Ishikawa (cell line): ENCODE measurements at regions not wholly inside any gene's neighbourhood (a gene's known extent, or its start where the extent isn't known, plus 50 kb on each side); places are given as distances from the start of the nearest gene placed in this dataset.
A peak's percentile ranks its signal among the peaks of the same experiment; 100 is the strongest.

Experiments
- CEBPB ChIP-seq: IDR thresholded peaks from 2 replicates; pipeline ENCODE4 v1.6.1; 2012
- CREB1 ChIP-seq: IDR thresholded peaks from 2 replicates; pipeline ENCODE4 v1.6.1; 2012; ENCODE audit warnings: low read depth
- EGR1 ChIP-seq: IDR thresholded peaks from 2 replicates; pipeline ENCODE4 v1.6.1; 2012
- EP300 ChIP-seq: IDR thresholded peaks from 2 replicates; pipeline ENCODE4 v1.6.1; 2012; ENCODE audit warnings: borderline replicate concordance
- FOXM1 ChIP-seq: IDR thresholded peaks from 2 replicates; pipeline ENCODE4 v1.6.1; 2012; ENCODE audit warnings: low read depth, borderline replicate concordance
- RAD21 ChIP-seq: IDR thresholded peaks from 2 replicates; pipeline ENCODE4 v1.6.1; 2012; ENCODE audit warnings: low read depth
- TAF1 ChIP-seq: IDR thresholded peaks from 2 replicates; pipeline ENCODE4 v1.6.1; 2012; ENCODE audit warnings: low read depth, mild to moderate bottlenecking
- TCF12 ChIP-seq: IDR thresholded peaks from 2 replicates; pipeline ENCODE4 v1.6.1; 2012; ENCODE audit warnings: low read depth
- TEAD4 ChIP-seq: IDR thresholded peaks from 2 replicates; pipeline ENCODE4 v1.6.1; 2012
- YY1 ChIP-seq: IDR thresholded peaks from 2 replicates; pipeline ENCODE4 v1.6.1; 2012; ENCODE audit warnings: low read depth
- ZBTB7A ChIP-seq: IDR thresholded peaks from 2 replicates; pipeline ENCODE4 v1.6.1; 2012; ENCODE audit warnings: low read depth
- TF ChIP-seq, protein P1 (sequence below): IDR thresholded peaks from 2 replicates; pipeline ENCODE4 v1.6.1; 2012
- TF ChIP-seq, protein P2 (sequence below): IDR thresholded peaks from 2 replicates; pipeline ENCODE4 v1.6.1; 2012; ENCODE audit warnings: low read depth, mild to moderate bottlenecking

DNA sequence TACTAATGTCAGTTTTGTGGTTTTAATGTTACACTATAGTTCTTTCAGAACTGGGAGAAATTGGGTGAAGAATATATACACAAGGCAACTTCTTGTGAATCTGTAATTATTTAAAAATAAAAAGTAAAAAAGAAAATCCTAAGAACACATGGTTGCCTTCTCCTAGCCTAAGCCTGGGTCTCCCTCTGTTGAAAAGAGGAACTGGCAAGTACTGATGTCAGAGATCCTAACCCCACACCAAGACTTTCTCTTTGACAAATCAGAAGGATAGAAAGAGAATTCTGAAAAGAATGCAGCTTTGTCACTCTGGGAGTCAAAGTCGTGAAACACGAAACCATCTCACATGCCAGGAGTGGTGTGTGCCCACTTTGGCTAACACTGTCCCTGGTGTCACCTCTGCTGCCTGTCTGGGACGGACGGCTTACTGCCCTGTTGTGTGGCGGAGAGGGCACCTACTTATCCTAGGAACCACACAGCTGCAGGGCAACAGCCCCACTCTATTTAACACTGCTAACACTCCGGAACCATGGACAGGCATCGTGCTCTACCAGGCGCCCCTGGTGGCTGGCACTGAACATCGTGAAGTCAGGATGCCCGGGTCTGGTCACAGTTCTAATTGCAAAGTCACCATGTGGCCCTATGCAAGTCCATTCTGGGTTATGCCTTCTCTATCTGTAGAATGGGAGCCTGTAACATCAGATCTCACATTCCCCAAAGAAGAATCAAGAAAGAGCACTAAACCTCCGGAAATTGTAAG is 108.7 kb upstream of the CD82 start:
- no peak for TF ChIP-seq TCF12
- TF ChIP-seq, protein P1, sequence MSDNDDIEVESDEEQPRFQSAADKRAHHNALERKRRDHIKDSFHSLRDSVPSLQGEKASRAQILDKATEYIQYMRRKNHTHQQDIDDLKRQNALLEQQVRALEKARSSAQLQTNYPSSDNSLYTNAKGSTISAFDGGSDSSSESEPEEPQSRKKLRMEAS = peak; percentile 42; the same call in 1 of the 2 replicates
- TF ChIP-seq EP300 = no peak
- 0 out of 2 replicates have a peak, but pooled peaks have one; percentile 7 for TF ChIP-seq TEAD4
- TF ChIP-seq FOXM1 = no peak
- TF ChIP-seq RAD21 = peak; percentile 44; the same call in 1 of the 2 replicates
- TF ChIP-seq, protein P2, sequence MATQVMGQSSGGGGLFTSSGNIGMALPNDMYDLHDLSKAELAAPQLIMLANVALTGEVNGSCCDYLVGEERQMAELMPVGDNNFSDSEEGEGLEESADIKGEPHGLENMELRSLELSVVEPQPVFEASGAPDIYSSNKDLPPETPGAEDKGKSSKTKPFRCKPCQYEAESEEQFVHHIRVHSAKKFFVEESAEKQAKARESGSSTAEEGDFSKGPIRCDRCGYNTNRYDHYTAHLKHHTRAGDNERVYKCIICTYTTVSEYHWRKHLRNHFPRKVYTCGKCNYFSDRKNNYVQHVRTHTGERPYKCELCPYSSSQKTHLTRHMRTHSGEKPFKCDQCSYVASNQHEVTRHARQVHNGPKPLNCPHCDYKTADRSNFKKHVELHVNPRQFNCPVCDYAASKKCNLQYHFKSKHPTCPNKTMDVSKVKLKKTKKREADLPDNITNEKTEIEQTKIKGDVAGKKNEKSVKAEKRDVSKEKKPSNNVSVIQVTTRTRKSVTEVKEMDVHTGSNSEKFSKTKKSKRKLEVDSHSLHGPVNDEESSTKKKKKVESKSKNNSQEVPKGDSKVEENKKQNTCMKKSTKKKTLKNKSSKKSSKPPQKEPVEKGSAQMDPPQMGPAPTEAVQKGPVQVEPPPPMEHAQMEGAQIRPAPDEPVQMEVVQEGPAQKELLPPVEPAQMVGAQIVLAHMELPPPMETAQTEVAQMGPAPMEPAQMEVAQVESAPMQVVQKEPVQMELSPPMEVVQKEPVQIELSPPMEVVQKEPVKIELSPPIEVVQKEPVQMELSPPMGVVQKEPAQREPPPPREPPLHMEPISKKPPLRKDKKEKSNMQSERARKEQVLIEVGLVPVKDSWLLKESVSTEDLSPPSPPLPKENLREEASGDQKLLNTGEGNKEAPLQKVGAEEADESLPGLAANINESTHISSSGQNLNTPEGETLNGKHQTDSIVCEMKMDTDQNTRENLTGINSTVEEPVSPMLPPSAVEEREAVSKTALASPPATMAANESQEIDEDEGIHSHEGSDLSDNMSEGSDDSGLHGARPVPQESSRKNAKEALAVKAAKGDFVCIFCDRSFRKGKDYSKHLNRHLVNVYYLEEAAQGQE = peak; percentile 50; the same call in 1 of the 2 replicates
- peak; percentile 36; the same call in 1 of the 2 replicates for TF ChIP-seq YY1

DNA sequence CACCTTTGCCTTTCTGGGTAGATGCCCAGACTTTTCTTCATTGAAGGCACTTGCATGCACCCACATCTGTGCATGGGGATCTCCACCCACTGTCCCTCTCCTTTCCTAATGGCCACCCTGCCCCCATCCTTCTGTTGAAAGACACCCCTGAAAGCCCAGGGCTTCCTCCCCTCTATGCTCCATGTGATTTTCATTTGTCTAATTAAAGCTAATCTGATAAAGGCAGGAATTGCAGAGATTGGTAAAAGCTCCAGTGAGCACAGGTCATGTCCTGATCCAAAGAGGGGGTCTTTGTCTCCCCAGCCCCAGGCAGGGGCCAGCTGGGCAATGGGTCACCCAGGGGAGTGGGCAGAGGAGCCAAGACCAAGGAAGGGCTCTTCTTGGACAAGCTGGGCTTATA is 107.6 kb upstream of the CD82 start:
- TF ChIP-seq EGR1 (no peak), RAD21 (no peak)

DNA sequence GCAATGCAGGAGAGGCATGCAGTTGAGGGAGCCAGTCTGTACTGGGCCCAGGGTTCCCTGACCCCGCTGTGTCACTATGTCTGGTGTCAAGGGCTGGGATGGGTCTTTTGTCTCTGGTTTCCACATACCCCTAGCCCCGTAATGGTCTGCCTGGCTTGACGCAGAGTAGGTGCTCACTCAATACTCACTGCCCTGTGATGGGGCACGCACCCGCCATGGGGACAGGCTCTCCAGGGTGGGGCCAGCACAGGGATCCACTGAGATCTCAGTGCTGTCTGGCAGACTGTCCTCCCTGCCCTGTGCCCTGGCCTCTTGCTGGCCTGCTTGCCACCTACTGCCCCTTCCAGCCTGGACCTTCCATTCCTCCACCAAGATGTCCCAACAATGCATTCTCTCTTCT is 101.7 kb upstream of the CD82 start:
- TF ChIP-seq, protein P2 = no peak
- TF ChIP-seq RAD21 (no peak), TCF12 (no peak), EP300 (no peak), TAF1 (no peak), FOXM1 (no peak), ZBTB7A (no peak), CEBPB (no peak), YY1 (no peak), CREB1 (no peak)
- TF ChIP-seq, protein P1 = no peak

DNA sequence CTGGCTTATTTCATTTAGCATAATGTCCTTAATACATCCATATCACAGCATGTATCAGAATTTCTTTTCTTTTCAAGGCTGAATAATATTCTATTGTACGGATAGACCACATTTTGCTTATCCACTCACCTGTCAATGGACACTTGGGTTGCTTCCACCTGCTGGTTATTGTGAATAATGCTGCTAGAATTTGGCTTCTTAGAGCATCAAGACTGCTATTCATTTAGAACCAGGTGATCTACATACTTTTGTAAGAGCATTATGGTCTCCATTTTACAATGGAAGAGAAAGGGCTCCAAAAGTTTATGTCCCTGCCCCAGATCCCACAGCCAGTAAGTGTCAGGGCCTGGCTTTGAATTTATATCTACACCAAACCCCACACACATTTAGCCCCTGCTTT is 100.7 kb upstream of the CD82 start:
- no peak for TF ChIP-seq TAF1
- TF ChIP-seq EP300 = no peak
- TF ChIP-seq, protein P2 = no peak
- TF ChIP-seq RAD21 = no peak

DNA sequence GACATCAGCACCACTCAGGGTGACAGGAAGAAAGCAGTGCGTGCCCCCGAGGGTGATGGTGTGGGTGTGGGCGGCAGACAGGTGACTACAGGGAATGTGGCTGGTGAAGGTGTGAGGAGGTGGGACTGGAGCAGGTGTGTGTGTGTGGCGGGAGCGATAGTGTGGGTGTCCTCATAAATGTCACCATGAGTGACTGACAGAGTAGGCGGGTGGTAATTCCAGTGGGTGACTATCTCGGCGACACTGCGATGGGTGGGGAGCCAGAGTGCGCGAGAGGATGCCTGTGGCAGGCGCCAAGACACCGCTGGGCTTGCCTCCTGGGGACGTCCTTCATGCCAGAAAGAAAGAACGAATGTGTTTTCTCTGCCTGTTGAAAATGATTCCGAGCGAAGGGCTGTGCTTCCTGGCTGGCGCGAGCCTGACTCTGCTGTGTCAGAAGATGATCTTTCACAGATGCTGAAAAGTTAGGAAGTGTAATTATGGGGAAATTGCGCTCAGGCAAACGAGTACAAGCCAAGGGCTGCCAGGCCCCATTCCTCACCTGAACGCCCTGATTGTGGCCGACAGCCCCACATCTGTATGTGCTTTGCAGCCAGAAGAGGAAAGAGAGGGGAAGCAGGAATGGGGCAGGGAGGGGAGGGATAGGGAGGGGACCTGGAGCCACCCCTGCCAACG is 98.8 kb upstream of the CD82 start:
- TF ChIP-seq EP300 (no peak), TAF1 (no peak), ZBTB7A (no peak), CEBPB (no peak)

DNA sequence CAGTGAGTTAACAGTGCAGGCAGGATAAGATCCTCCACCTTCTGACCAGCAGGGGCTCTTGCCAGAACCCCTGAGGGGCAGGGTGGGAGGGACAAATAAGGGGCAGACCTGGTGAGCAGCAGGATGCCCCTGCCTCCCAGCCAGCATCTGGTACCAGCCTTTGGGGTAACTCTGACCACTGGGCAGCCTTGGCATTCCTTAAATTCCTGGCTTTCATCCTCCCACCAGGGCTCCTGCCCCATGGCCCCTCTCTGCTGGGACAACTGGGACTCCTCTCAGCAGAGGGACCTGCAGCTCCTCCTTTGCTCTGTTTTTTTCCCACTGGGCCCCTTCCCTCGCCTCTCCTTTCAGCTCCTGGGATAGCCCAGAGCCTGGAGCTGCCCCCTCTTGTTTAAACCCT is 98.0 kb upstream of the CD82 start:
- TF ChIP-seq EGR1 (no peak), CEBPB (no peak), ZBTB7A (no peak), TAF1 (no peak), TEAD4 (peak; percentile 87)
- TF ChIP-seq, protein P2 = no peak
